GM21825 (cell line): ENCODE measurements at regions not wholly inside any gene's neighbourhood (a gene's known extent, or its start where the extent isn't known, plus 50 kb on each side); places are given as distances from the start of the nearest gene placed in this dataset.

ENCODE experiments used
- ATAC-seq: cut with Tn5 transposase; IDR thresholded peaks from one replicate; pipeline ENCODE4 v1.9.1; 2021; ENCODE audit warnings: mild to moderate bottlenecking, moderate library complexity; ENCODE audit not compliant: unreplicated experiment

- ATAC-seq = no peak
These were observed 236.3 kb upstream of the AGAP1 start for GRCh38 chr2:235257590-235257989.

GRCh38 chr2:235262750-235263149 lies 231.1 kb upstream of the AGAP1 start:
- ATAC-seq = no peak

GRCh38 chr2:235263205-235264120 lies 230.4 kb upstream of the AGAP1 start:
- no peak for ATAC-seq

GRCh38 chr2:235264121-235264493 lies 229.7 kb upstream of the AGAP1 start:
- no peak for ATAC-seq

- ATAC-seq = no peak
These were observed 229.3 kb upstream of the AGAP1 start for GRCh38 chr2:235264512-235264911.

- no peak for ATAC-seq
These were observed 228.4 kb upstream of the AGAP1 start for GRCh38 chr2:235265348-235265965.

GRCh38 chr2:235267251-235267650 lies 226.6 kb upstream of the AGAP1 start:
- ATAC-seq = no peak

- no peak for ATAC-seq
These were observed 225.3 kb upstream of the AGAP1 start for GRCh38 chr2:235268535-235268934.

- no peak for ATAC-seq
These were observed 223.6 kb upstream of the AGAP1 start for GRCh38 chr2:235270291-235270690.

- ATAC-seq = peak; percentile 93
These were observed 222.9 kb upstream of the AGAP1 start for GRCh38 chr2:235270956-235271355.

GRCh38 chr2:235271936-235272335 lies 221.9 kb upstream of the AGAP1 start:
- no peak for ATAC-seq

GRCh38 chr2:235274023-235274422 lies 219.8 kb upstream of the AGAP1 start:
- no peak for ATAC-seq

- ATAC-seq = no peak
These were observed 216.4 kb upstream of the AGAP1 start for GRCh38 chr2:235277485-235277884.

GRCh38 chr2:235278771-235279355 lies 215.0 kb upstream of the AGAP1 start:
- ATAC-seq = no peak

- no peak for ATAC-seq
These were observed 213.9 kb upstream of the AGAP1 start for GRCh38 chr2:235279965-235280364.

- no peak for ATAC-seq
These were observed 210.6 kb upstream of the AGAP1 start for GRCh38 chr2:235283246-235283645.

GRCh38 chr2:235286622-235287374 lies 207.0 kb upstream of the AGAP1 start:
- no peak for ATAC-seq

- no peak for ATAC-seq
These were observed 206.5 kb upstream of the AGAP1 start for GRCh38 chr2:235287375-235287733.

- no peak for ATAC-seq
These were observed 202.4 kb upstream of the AGAP1 start for GRCh38 chr2:235291461-235291860.

GRCh38 chr2:235293061-235293460 lies 200.8 kb upstream of the AGAP1 start:
- no peak for ATAC-seq

GRCh38 chr2:235295831-235296230 lies 198.0 kb upstream of the AGAP1 start:
- no peak for ATAC-seq
